ENCODE measurements at regions not wholly inside any gene's neighbourhood (a gene's known extent, or its start where the extent isn't known, plus 50 kb on each side); places are given as distances from the start of the nearest gene placed in this dataset.

GRCh38 chr16:66001432-66001831 lies 365.1 kb upstream of the CDH5 start:
- TF ChIP-seq POLR2A (IDR thresholded peaks at IDR 0.05) (no peak), CTCF (IDR thresholded peaks at IDR 0.05) (no peak)
